MM.1S (cell line): ENCODE measurements at regions not wholly inside any gene's neighbourhood (a gene's known extent, or its start where the extent isn't known, plus 50 kb on each side); places are given as distances from the start of the nearest gene placed in this dataset.

Source experiments
- CTCF ChIP-seq: fragments of 300-600 bp; sonication (generic); IDR thresholded peaks from 2 replicates; pipeline ENCODE4 v1.5.1; 2016; ENCODE audit warnings: antibody characterized with exemption, low read length, mixed read lengths
- EZH2 ChIP-seq: fragments of 300-600 bp; sonication (generic); optimal IDR thresholded peaks from 2 replicates; pipeline ENCODE3; 2017; ENCODE audit warnings: low read depth, mild to moderate bottlenecking, antibody characterized with exemption, low read length, mixed read lengths
- EZH2phosphoT487 ChIP-seq: fragments of 300-600 bp; sonication (generic); IDR thresholded peaks from 2 replicates; pipeline ENCODE4 v1.6.1; 2018; ENCODE audit warnings: antibody characterized with exemption, low read length

GRCh38 chr1:4341421-4341820 is 313.0 kb upstream of the AJAP1 start:
- TF ChIP-seq CTCF, result no peak
- TF ChIP-seq EZH2phosphoT487, result no peak
- no peak for TF ChIP-seq EZH2
